Vagina (tissue), 2 donors: ENCODE measurements at regions not wholly inside any gene's neighbourhood (a gene's known extent, or its start where the extent isn't known, plus 50 kb on each side); places are given as distances from the start of the nearest gene placed in this dataset.

Experiments
- DNase-seq, 2 donors: peaks; one replicate each; pipeline ENCODE4 v3.0.0-alpha.2; 2017; ENCODE audit errors: extremely low spot score in 2 of 2
- H3K27ac ChIP-seq: fragments of 200-600 bp; sonication (generic); one replicate; pipeline ENCODE4 v1.5.1; 2019
- H3K27me3 ChIP-seq: fragments of 200-600 bp; sonication (generic); one replicate; pipeline ENCODE4 v1.5.1; 2019
- H3K36me3 ChIP-seq, 2 donors: fragments of 200-600 bp; sonication (generic); one replicate each; pipeline ENCODE4 v1.5.1; 2017 to 2019
- H3K4me1 ChIP-seq: fragments of 200-600 bp; sonication (generic); one replicate; pipeline ENCODE4 v1.5.1; 2019
- H3K4me3 ChIP-seq, 2 donors: fragments of 200-600 bp; sonication (generic); 1 replicate in 1 of 2; 2 replicates in 1 of 2; pipeline ENCODE4 v1.5.1; 2016 to 2019
- H3K9me3 ChIP-seq: fragments of 200-600 bp; sonication (generic); one replicate; pipeline ENCODE4 v1.5.1; 2019
- CTCF ChIP-seq, 3 experiments: fragments of 450-650 bp in 2 of 3; fragments of 200-600 bp in 1 of 3; sonication (generic) in 1 of 3; IDR thresholded peaks; one replicate each; pipeline ENCODE4 v1.5.1; 2017 to 2019; ENCODE audit warnings: antibody characterized with exemption in 3 of 3, mild to moderate bottlenecking in 2 of 3, moderate library complexity in 2 of 3
- POLR2A ChIP-seq, 2 donors: fragments of 450-650 bp; IDR thresholded peaks; one replicate each; pipeline ENCODE4 v1.6.1; 2017; ENCODE audit warnings: antibody characterized with exemption in 2 of 2, mild to moderate bottlenecking in 2 of 2, moderate library complexity in 2 of 2
- POLR2AphosphoS5 ChIP-seq, 2 donors: sonication (generic); formaldehyde crosslinking; IDR thresholded peaks; one replicate each; pipeline ENCODE4 v1.9.0; 2017; ENCODE audit warnings: antibody characterized with exemption in 2 of 2, mild to moderate bottlenecking in 2 of 2, low read depth in 1 of 2; ENCODE audit not compliant: insufficient read depth in 1 of 2
- intact Hi-C: fragments of 100-400 bp; cut with DNase I; formaldehyde crosslinking; loops from one replicate; pipeline ENCODE4 v1.15.1; 2023

- Histone ChIP-seq H3K27ac (no peak overlapping the region), H3K4me1 (no peaks in the 10 kb centered on the region), H3K27me3 (no peaks in the 10 kb centered on the region), H3K9me3 (no peaks in the 10 kb centered on the region), H3K36me3 (no peaks in the 10 kb centered on the region), H3K4me3 (no peak overlapping the region)
- intact Hi-C loops, result no loop called here
- DNase-seq, result no peak
- TF ChIP-seq CTCF (IDR thresholded peaks at IDR 0.05) (no peak), POLR2AphosphoS5 (IDR thresholded peaks at IDR 0.05; ENCODE audit: insufficient read depth in 1 of 2, low read depth in 1 of 2) (no peak), POLR2A (IDR thresholded peaks at IDR 0.05) (no peak)
Observed at GRCh38 chr3:76653640-76654251, 386.2 kb upstream of the ROBO2 start.

GRCh38 chr3:76656531-76657070, 383.3 kb upstream of the ROBO2 start:
- no peaks in the 10 kb centered on the region for H3K27me3 ChIP-seq
- H3K4me1 ChIP-seq, result no peaks in the 10 kb centered on the region
- intact Hi-C loops, result no loop called here
- DNase-seq, result no peak
- no peaks in the 10 kb centered on the region for H3K9me3 ChIP-seq
- H3K27ac ChIP-seq, result no peak overlapping the region
- TF ChIP-seq CTCF (IDR thresholded peaks at IDR 0.05) (no peak), POLR2A (IDR thresholded peaks at IDR 0.05) (no peak), POLR2AphosphoS5 (IDR thresholded peaks at IDR 0.05; ENCODE audit: insufficient read depth in 1 of 2, low read depth in 1 of 2) (no peak)
- no peak overlapping the region for H3K4me3 ChIP-seq
- H3K36me3 ChIP-seq, result no peaks in the 10 kb centered on the region

- DNase-seq, result no peak
- H3K4me1 ChIP-seq, result no peaks in the 10 kb centered on the region
- intact Hi-C loops, result no loop called here
- H3K4me3 ChIP-seq, result no peak overlapping the region
- H3K9me3 ChIP-seq, result no peaks in the 10 kb centered on the region
- TF ChIP-seq POLR2A (IDR thresholded peaks at IDR 0.05), result no peak
- TF ChIP-seq CTCF (IDR thresholded peaks at IDR 0.05), result no peak
- TF ChIP-seq POLR2AphosphoS5 (IDR thresholded peaks at IDR 0.05; ENCODE audit: insufficient read depth in 1 of 2, low read depth in 1 of 2), result no peak
- H3K27me3 ChIP-seq, result no peaks in the 10 kb centered on the region
- H3K27ac ChIP-seq, result no peak overlapping the region
- no peaks in the 10 kb centered on the region for H3K36me3 ChIP-seq
Observed at GRCh38 chr3:76657909-76658308, 382.0 kb upstream of the ROBO2 start.

GRCh38 chr3:76661527-76662250, 378.2 kb upstream of the ROBO2 start:
- TF ChIP-seq CTCF (IDR thresholded peaks at IDR 0.05) (no peak), POLR2A (IDR thresholded peaks at IDR 0.05) (no peak), POLR2AphosphoS5 (IDR thresholded peaks at IDR 0.05; ENCODE audit: insufficient read depth in 1 of 2, low read depth in 1 of 2) (no peak)
- intact Hi-C loops, result no loop called here
- no peaks in the 10 kb centered on the region for H3K36me3 ChIP-seq
- H3K4me1 ChIP-seq, result no peaks in the 10 kb centered on the region
- no peak for DNase-seq
- H3K27me3 ChIP-seq, result no peaks in the 10 kb centered on the region
- no peak overlapping the region for H3K4me3 ChIP-seq
- H3K27ac ChIP-seq, result no peak overlapping the region
- H3K9me3 ChIP-seq, result no peaks in the 10 kb centered on the region

- H3K4me1 ChIP-seq, result no peaks in the 10 kb centered on the region
- H3K27me3 ChIP-seq, result no peaks in the 10 kb centered on the region
- no peaks in the 10 kb centered on the region for H3K36me3 ChIP-seq
- no peaks in the 10 kb centered on the region for H3K9me3 ChIP-seq
- intact Hi-C loops, result loop anchor here (1.0 kb wide), 1 partner anchor 45 kb away; no protein-coding TSS in a partner anchor
- H3K4me3 ChIP-seq, result no peak overlapping the region
- no peak for DNase-seq
- no peak overlapping the region for H3K27ac ChIP-seq
- TF ChIP-seq CTCF (IDR thresholded peaks at IDR 0.05), result no peak
- TF ChIP-seq POLR2AphosphoS5 (IDR thresholded peaks at IDR 0.05; ENCODE audit: insufficient read depth in 1 of 2, low read depth in 1 of 2), result no peak
- no peak for TF ChIP-seq POLR2A (IDR thresholded peaks at IDR 0.05)
Observed at GRCh38 chr3:76664816-76665215, 375.1 kb upstream of the ROBO2 start.
